ENCODE measurements at regions not wholly inside any gene's neighbourhood (a gene's known extent, or its start where the extent isn't known, plus 50 kb on each side); places are given as distances from the start of the nearest gene placed in this dataset.

DNA sequence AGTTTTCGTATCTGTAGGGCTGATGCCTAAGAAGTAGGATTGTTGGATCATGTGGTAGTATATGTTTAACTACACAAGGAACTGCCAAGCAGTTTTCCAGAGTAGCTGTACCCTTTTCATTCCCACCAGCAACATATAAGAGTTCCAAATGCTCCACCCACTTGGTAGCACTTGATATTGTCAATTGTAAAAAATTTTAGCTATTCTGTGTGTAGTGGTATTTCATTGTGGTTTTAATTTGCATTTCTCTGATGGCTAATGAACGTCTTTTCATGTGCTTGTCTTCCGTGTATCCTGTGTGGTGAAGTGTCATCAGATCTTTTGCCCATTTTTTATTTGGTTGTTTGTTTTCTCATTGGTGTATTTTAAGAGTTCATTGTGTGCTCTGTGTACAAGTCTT is 69.7 kb downstream of the TANC2 start:
- H3T11ph ChIP-seq (ENCODE audit: low read length) = no peak overlapping the region
- no peak overlapping the region for H3K14ac ChIP-seq (ENCODE audit: insufficient read depth, low read length)
- DNase-seq = no peak
- TF ChIP-seq, protein P1, sequence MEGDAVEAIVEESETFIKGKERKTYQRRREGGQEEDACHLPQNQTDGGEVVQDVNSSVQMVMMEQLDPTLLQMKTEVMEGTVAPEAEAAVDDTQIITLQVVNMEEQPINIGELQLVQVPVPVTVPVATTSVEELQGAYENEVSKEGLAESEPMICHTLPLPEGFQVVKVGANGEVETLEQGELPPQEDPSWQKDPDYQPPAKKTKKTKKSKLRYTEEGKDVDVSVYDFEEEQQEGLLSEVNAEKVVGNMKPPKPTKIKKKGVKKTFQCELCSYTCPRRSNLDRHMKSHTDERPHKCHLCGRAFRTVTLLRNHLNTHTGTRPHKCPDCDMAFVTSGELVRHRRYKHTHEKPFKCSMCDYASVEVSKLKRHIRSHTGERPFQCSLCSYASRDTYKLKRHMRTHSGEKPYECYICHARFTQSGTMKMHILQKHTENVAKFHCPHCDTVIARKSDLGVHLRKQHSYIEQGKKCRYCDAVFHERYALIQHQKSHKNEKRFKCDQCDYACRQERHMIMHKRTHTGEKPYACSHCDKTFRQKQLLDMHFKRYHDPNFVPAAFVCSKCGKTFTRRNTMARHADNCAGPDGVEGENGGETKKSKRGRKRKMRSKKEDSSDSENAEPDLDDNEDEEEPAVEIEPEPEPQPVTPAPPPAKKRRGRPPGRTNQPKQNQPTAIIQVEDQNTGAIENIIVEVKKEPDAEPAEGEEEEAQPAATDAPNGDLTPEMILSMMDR (conservative IDR thresholded peaks at IDR 0.05) = no peak
- H3K18ac ChIP-seq (ENCODE audit: insufficient read length, low read depth, low read length) = no peak overlapping the region
- peaks cover 0 to 5% (median 3%) of the 10 kb centered on the region in 3 experiments; a peak in 5 of 7 replicates for H3K36me3 Mint-ChIP-seq (ENCODE audit: insufficient read depth in 1 of 3, low read depth in 3 of 3)
- H2BK12ac ChIP-seq (ENCODE audit: insufficient read length, low read depth, low read length) = no peak overlapping the region
- no peak overlapping the region for H3K4ac ChIP-seq (ENCODE audit: low read depth, low read length)
- no peak overlapping the region for H2AK5ac ChIP-seq (ENCODE audit: insufficient read length, low read length)
- WGBS (ENCODE audit: extremely low coverage, insufficient read length, low lambda C conversion rate) = no CpG with 5 or more reads among the region's 3 CpGs
- H3K27ac Mint-ChIP-seq = no peak overlapping the region
- H2AFZ ChIP-seq (ENCODE audit: low read length) = no peak overlapping the region
- H3K56ac ChIP-seq (ENCODE audit: insufficient read length, low read depth, low read length) = no peak overlapping the region
- no peak overlapping the region for H4K8ac ChIP-seq (replicated peaks; ENCODE audit: insufficient read length, low read depth, low read length)
- H4K91ac ChIP-seq (ENCODE audit: insufficient read length, low read depth, low read length) = no peak overlapping the region
- H3K4me3 Mint-ChIP-seq = no peak overlapping the region
- peaks cover 2 to 3% of the 10 kb centered on the region in 2 experiments; a peak in 3 of 5 replicates for H3K9me3 Mint-ChIP-seq
- no peak overlapping the region for H3K27ac ChIP-seq (ENCODE audit: insufficient read length, low read depth, low read length)
- H3K23me2 ChIP-seq (ENCODE audit: insufficient read length, low read depth, low read length, poor library complexity, severe bottlenecking) = no peaks in the 10 kb centered on the region
- H3K23ac ChIP-seq (ENCODE audit: insufficient read length, low read depth, low read length) = no peak overlapping the region
- peaks cover 11 to 19% of the 10 kb centered on the region in 2 experiments for H3K4me1 Mint-ChIP-seq
- no peak overlapping the region for H3K9ac ChIP-seq (ENCODE audit: extremely low read depth, insufficient read length, low read length)
- no peak overlapping the region for H2BK5ac ChIP-seq (ENCODE audit: insufficient read length, low read length)
- H4K20me1 ChIP-seq (ENCODE audit: control insufficient read depth, insufficient read depth, insufficient read length) = no peaks in the 10 kb centered on the region
- no peak overlapping the region for H2BK20ac ChIP-seq (ENCODE audit: low read depth, low read length, poor library complexity, severe bottlenecking)
- H3K79me2 ChIP-seq (ENCODE audit: insufficient read depth, low read length) = no peaks in the 10 kb centered on the region
- no peaks in the 10 kb centered on the region for H3K79me1 ChIP-seq (ENCODE audit: insufficient read depth, low read depth, low read length, poor library complexity, severe bottlenecking)
- H2BK15ac ChIP-seq (ENCODE audit: low read depth, low read length) = no peak overlapping the region
- no peak overlapping the region for H2BK120ac ChIP-seq (ENCODE audit: low read depth, low read length, poor library complexity, severe bottlenecking)
- H3K27me3 ChIP-seq (ENCODE audit: insufficient read depth, low read length) = no peaks in the 10 kb centered on the region
- no peaks in the 10 kb centered on the region for H3K9me3 ChIP-seq (ENCODE audit: control insufficient read depth, low read depth, low read length)
- H3K27me3 Mint-ChIP-seq (ENCODE audit: low read depth) = no peaks in the 10 kb centered on the region
- H4K5ac ChIP-seq (ENCODE audit: insufficient read length, low read depth, low read length) = no peak overlapping the region
- no peak overlapping the region for H3K4me2 ChIP-seq (ENCODE audit: insufficient read depth, insufficient read length, low read length)
- peaks cover 3% of the 10 kb centered on the region; the same call in 1 of the 2 replicates for H3K4me1 ChIP-seq (ENCODE audit: insufficient read depth, low read length)
